ENCODE measurements at regions not wholly inside any gene's neighbourhood (a gene's known extent, or its start where the extent isn't known, plus 50 kb on each side); places are given as distances from the start of the nearest gene placed in this dataset.

DNA sequence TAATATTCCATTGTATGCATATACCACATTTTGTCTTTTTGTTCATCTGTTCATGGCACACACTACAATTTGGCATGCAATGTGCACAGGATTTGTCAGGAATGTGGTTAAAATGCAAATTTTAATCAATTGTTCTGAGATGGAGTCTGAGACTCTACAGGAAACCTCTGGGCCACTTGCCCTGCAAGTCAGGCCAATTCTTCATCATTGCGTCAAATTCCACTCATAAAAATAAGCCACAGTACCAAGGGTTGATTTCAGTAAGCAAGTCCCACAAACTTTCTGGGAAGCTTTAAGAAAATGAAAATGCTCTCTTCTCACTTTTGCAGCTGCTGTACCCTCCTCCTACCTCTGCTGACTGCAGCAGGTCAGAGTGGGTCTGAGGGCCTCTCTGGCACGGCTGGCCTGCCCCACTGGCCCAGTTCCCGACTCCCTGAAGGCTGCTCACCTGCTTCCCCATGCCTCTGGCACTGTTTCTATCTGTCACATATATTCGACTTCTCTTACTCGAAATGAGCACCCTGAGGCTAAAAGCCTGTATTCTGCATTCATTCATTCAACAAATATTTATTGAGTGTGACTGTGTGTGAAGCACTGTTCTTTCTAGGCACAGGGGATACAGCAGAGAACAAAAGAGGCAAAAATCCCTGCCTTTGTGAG is 83.8 kb upstream of the WASF3 start:
- TF ChIP-seq, protein P1, sequence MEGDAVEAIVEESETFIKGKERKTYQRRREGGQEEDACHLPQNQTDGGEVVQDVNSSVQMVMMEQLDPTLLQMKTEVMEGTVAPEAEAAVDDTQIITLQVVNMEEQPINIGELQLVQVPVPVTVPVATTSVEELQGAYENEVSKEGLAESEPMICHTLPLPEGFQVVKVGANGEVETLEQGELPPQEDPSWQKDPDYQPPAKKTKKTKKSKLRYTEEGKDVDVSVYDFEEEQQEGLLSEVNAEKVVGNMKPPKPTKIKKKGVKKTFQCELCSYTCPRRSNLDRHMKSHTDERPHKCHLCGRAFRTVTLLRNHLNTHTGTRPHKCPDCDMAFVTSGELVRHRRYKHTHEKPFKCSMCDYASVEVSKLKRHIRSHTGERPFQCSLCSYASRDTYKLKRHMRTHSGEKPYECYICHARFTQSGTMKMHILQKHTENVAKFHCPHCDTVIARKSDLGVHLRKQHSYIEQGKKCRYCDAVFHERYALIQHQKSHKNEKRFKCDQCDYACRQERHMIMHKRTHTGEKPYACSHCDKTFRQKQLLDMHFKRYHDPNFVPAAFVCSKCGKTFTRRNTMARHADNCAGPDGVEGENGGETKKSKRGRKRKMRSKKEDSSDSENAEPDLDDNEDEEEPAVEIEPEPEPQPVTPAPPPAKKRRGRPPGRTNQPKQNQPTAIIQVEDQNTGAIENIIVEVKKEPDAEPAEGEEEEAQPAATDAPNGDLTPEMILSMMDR (IDR thresholded peaks at IDR 0.05 in 2 of 3, conservative IDR thresholded peaks at IDR 0.05 in 1 of 3; ENCODE audit: borderline replicate concordance in 1 of 3, insufficient read depth in 1 of 3, low read depth in 2 of 3, low read length in 2 of 3) = no peak
- no peak for TF ChIP-seq EZH2 (IDR thresholded peaks at IDR 0.05)
- no peak for TF ChIP-seq POLR2A (IDR thresholded peaks at IDR 0.05; ENCODE audit: borderline replicate concordance, extremely low read depth, insufficient read depth, insufficient read length)
- TF ChIP-seq, protein P2, sequence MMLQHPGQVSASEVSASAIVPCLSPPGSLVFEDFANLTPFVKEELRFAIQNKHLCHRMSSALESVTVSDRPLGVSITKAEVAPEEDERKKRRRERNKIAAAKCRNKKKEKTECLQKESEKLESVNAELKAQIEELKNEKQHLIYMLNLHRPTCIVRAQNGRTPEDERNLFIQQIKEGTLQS (IDR thresholded peaks at IDR 0.05) = no peak
- no peak for TF ChIP-seq SP1 (IDR thresholded peaks at IDR 0.05; ENCODE audit: low read depth)
- no peak for TF ChIP-seq YY1 (IDR thresholded peaks at IDR 0.05; ENCODE audit: extremely low read depth, insufficient replicate concordance, low read depth, low read length)
- TF ChIP-seq JUND (IDR thresholded peaks at IDR 0.05) = no peak
- no peak for TF ChIP-seq EZH2phosphoT487 (IDR thresholded peaks at IDR 0.05; ENCODE audit: borderline replicate concordance)
- TF ChIP-seq, protein P3, sequence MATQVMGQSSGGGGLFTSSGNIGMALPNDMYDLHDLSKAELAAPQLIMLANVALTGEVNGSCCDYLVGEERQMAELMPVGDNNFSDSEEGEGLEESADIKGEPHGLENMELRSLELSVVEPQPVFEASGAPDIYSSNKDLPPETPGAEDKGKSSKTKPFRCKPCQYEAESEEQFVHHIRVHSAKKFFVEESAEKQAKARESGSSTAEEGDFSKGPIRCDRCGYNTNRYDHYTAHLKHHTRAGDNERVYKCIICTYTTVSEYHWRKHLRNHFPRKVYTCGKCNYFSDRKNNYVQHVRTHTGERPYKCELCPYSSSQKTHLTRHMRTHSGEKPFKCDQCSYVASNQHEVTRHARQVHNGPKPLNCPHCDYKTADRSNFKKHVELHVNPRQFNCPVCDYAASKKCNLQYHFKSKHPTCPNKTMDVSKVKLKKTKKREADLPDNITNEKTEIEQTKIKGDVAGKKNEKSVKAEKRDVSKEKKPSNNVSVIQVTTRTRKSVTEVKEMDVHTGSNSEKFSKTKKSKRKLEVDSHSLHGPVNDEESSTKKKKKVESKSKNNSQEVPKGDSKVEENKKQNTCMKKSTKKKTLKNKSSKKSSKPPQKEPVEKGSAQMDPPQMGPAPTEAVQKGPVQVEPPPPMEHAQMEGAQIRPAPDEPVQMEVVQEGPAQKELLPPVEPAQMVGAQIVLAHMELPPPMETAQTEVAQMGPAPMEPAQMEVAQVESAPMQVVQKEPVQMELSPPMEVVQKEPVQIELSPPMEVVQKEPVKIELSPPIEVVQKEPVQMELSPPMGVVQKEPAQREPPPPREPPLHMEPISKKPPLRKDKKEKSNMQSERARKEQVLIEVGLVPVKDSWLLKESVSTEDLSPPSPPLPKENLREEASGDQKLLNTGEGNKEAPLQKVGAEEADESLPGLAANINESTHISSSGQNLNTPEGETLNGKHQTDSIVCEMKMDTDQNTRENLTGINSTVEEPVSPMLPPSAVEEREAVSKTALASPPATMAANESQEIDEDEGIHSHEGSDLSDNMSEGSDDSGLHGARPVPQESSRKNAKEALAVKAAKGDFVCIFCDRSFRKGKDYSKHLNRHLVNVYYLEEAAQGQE (IDR thresholded peaks at IDR 0.05; ENCODE audit: low read depth) = no peak
- TF ChIP-seq SRF (IDR thresholded peaks at IDR 0.05; ENCODE audit: low read depth) = no peak
- TF ChIP-seq EGR1 (IDR thresholded peaks at IDR 0.05; ENCODE audit: low read depth) = no peak
